ENCODE measurements at regions not wholly inside any gene's neighbourhood (a gene's known extent, or its start where the extent isn't known, plus 50 kb on each side); places are given as distances from the start of the nearest gene placed in this dataset.

DNA sequence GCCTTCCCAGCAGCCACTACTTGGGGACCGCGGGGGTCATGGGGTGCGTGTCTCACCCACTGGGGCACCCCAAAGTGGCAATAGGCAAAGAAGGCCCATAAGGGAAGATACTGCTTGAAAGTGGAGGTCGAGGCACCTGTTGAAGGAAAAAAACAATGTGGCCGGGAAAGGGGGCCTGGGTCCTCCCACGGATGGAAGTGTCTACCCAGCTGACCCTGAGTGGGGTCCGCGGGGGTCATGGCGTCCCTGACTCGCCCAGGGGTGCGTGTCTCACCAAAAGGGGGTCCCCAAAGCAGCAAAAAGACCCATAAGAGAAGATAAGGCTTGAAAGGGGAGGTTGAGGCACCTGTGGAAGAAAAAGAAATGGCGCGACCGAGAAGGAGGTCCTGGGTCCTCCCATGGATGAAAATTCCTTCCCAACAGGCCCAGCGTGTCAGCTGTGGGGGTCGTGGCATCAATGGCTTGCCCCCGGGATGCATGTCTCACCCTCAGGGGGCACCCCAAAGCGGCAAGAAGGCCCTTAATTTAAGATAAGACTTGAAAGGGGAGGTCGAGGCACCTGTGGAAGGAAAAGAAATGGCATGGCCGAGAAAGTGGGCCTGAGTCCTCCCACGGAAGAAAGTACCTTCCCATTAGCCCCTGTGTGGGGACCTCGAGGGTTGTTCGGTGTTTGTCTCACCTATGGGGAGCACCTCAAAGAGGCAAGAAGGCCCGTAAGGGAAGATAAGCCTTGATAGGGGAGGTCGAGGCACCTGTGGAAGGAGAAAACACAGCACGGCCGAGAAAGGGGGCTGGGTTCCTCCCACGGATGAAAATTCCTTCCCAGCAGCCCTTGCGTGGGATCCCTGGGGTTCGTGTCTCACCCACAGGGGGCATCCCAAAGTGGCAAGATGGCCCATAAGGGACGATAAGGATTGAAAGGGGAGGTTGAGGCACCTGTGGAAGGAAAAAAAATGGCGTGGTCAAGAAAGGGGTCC lies 266.0 kb downstream of the ALG10 start:
- Histone ChIP-seq H3K27me3 (ENCODE audit: control insufficient read depth in 5 of 5, insufficient read depth in 4 of 5, low read length in 5 of 5) (no peaks in the 10 kb centered on the region), H3K27ac (ENCODE audit: low read depth, low read length) (no peak overlapping the region), H3K4me3 (ENCODE audit: low read depth in 1 of 5, low read length in 5 of 5) (no peak overlapping the region), H3K9me3 (ENCODE audit: control insufficient read depth in 5 of 5, low read length in 5 of 5) (peaks cover 5 to 53% (median 36%) of the 10 kb centered on the region in 5 donors), H3K36me3 (ENCODE audit: control insufficient read depth in 5 of 5, insufficient read depth in 5 of 5, low read length in 5 of 5) (no peaks in the 10 kb centered on the region), H3K9ac (ENCODE audit: low read length in 5 of 5) (no peak overlapping the region), H3K4me1 (ENCODE audit: control insufficient read depth in 5 of 5, insufficient read depth in 5 of 5, low read length in 5 of 5) (no peaks in the 10 kb centered on the region)

DNA sequence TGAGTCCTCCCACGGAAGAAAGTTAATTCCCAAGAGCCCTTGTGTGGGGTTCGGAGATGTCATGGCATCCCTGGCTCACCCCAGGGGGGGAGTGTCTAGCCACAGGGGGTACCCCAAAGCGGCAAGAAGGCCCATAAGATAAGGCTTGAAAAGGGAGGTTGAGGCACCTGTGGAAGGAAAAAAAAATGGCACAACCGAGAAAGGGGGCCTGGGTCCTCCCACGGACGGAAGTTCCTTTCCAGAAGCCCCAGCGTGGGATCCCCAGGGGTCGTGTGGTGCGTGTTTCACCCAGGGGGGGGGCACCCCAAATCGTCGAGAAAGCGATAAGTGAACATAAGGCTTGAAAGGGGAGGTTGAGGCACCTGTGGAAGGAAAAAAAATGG lies 266.7 kb downstream of the ALG10 start:
- H3K9me3 ChIP-seq (ENCODE audit: control insufficient read depth in 5 of 5, low read length in 5 of 5) = peaks cover 3 to 55% (median 35%) of the 10 kb centered on the region in 5 donors
- no peak overlapping the region for H3K4me3 ChIP-seq (ENCODE audit: low read depth in 1 of 5, low read length in 5 of 5)
- H3K27ac ChIP-seq (ENCODE audit: low read depth, low read length) = no peak overlapping the region
- H3K4me1 ChIP-seq (ENCODE audit: control insufficient read depth in 5 of 5, insufficient read depth in 5 of 5, low read length in 5 of 5) = no peaks in the 10 kb centered on the region
- H3K9ac ChIP-seq (ENCODE audit: low read length in 5 of 5) = no peak overlapping the region
- H3K27me3 ChIP-seq (ENCODE audit: control insufficient read depth in 5 of 5, insufficient read depth in 4 of 5, low read length in 5 of 5) = no peaks in the 10 kb centered on the region
- no peaks in the 10 kb centered on the region for H3K36me3 ChIP-seq (ENCODE audit: control insufficient read depth in 5 of 5, insufficient read depth in 5 of 5, low read length in 5 of 5)

DNA sequence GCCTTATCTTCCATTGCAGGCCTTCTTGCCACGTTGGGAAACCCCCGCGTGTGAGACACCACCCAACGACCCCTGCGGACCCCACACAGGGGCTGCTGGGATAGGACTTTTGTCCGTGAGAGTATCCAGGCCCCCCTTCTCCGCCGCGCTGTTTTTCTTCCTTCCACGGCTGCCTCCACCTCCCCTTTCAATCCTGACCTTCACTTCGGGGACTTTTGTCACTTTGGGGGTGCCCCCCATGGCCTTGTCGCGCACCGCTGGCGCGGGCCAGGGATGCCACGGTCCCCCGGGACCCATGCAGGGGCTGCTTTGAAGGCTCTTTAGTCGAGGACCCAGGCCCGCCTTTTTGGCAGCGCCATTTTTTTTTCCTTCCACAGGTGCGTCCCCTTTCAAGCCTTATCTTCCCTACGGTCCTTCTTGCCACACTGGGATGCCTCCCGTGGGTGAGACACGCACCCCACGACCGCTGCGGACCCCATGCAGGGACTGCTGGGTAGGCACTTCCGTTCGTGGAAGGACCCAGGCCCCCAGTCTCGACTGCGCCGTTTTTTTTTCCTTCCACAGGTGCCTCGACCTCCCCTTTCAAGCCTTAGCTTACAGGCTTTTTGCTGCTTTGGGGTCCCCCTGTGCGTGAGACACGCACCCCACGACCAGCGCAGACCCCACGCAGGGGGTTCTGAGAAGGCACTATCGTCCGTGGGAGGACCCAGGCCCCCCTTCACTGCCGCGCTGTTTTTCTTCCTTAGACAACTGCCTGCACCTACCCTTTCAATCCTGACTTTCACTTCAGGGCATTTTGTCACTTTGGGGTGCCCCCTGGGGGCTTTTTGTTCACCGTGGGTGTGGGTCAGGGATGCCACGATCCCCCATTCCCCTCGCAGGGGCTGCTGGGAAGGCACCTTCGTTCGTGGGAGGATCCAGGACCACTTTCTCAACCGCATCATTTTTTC lies 267.4 kb downstream of the ALG10 start:
- peaks cover 0 to under 1% (median 0%) of the 10 kb centered on the region in 5 donors for H3K27me3 ChIP-seq (ENCODE audit: control insufficient read depth in 5 of 5, insufficient read depth in 4 of 5, low read length in 5 of 5)
- H3K4me1 ChIP-seq (ENCODE audit: control insufficient read depth in 5 of 5, insufficient read depth in 5 of 5, low read length in 5 of 5) = no peaks in the 10 kb centered on the region
- no peak overlapping the region for H3K4me3 ChIP-seq (ENCODE audit: low read depth in 1 of 5, low read length in 5 of 5)
- no peaks in the 10 kb centered on the region for H3K36me3 ChIP-seq (ENCODE audit: control insufficient read depth in 5 of 5, insufficient read depth in 5 of 5, low read length in 5 of 5)
- H3K9me3 ChIP-seq (ENCODE audit: control insufficient read depth in 5 of 5, low read length in 5 of 5) = peaks cover 3 to 54% (median 35%) of the 10 kb centered on the region in 5 donors
- H3K9ac ChIP-seq (ENCODE audit: low read length in 5 of 5) = no peak overlapping the region
- H3K27ac ChIP-seq (ENCODE audit: low read depth, low read length) = no peak overlapping the region

DNA sequence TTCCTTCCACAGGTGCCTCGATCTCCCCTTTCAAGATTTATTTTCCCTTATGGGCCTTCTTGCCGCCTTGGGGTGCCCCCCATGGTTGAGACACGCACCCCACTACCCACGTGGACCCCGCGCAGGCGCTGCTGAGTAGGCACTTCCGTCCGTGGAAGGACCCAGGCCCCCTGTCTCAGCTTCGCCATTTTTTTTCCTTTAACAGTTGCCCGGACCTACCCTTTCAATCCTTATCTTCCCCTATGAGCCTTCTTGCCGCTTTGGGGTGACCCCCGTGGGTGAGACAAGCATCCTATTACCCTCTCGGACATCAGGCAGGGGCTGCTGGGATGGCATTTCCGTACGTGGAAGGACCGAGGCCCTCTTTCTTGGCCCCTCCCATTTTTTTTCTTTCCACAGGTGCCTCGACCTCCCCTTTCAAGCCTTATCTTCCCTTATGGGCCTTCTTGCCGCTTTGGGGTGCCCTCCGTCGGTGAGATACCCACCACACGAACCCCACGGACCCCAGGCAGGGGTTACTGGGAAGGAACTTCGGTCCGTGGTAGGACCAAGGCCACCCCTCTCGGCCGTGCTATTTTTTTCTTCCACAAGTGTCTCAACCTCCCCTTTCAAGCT lies 268.2 kb downstream of the ALG10 start:
- Histone ChIP-seq H3K9ac (ENCODE audit: low read length in 5 of 5) (no peak overlapping the region), H3K9me3 (ENCODE audit: control insufficient read depth in 5 of 5, low read length in 5 of 5) (peaks cover 3 to 47% (median 30%) of the 10 kb centered on the region in 5 donors)

DNA sequence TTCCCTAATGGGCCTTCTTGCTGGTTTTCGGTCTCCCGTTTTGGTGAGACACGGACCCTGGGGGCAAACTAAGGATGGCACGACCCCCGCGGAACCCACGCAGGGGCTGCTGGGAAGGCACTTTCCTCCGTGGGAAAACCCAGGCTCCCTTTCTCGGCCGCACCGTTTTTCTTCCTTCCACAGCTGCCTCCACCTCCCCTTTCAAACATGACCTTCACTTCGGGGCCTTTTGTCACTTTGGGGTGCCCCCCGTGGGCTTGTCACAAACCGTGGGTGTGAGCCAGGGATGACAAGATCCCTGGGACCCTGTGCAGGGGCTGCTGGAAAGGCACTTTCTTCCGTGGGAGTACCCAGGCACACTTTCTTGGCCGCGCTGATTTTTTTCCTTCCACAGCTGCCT lies 268.7 kb downstream of the ALG10 start:
- no peak overlapping the region for H3K4me3 ChIP-seq (ENCODE audit: low read depth in 1 of 5, low read length in 5 of 5)
- no peaks in the 10 kb centered on the region for H3K36me3 ChIP-seq (ENCODE audit: control insufficient read depth in 5 of 5, insufficient read depth in 5 of 5, low read length in 5 of 5)
- peaks cover 1 to 42% (median 25%) of the 10 kb centered on the region in 5 donors for H3K9me3 ChIP-seq (ENCODE audit: control insufficient read depth in 5 of 5, low read length in 5 of 5)
- H3K27me3 ChIP-seq (ENCODE audit: control insufficient read depth in 5 of 5, insufficient read depth in 4 of 5, low read length in 5 of 5) = peaks cover 0 to 6% (median 0%) of the 10 kb centered on the region in 5 donors
- no peak overlapping the region for H3K9ac ChIP-seq (ENCODE audit: low read length in 5 of 5)
- H3K4me1 ChIP-seq (ENCODE audit: control insufficient read depth in 5 of 5, insufficient read depth in 5 of 5, low read length in 5 of 5) = no peaks in the 10 kb centered on the region
- no peak overlapping the region for H3K27ac ChIP-seq (ENCODE audit: low read depth, low read length)

More for the DNA sequence above, 268.2 kb downstream of the ALG10 start:
- Histone ChIP-seq H3K4me3 (ENCODE audit: low read depth in 1 of 5, low read length in 5 of 5) (no peak overlapping the region), H3K4me1 (ENCODE audit: control insufficient read depth in 5 of 5, insufficient read depth in 5 of 5, low read length in 5 of 5) (no peaks in the 10 kb centered on the region), H3K27ac (ENCODE audit: low read depth, low read length) (no peak overlapping the region), H3K36me3 (ENCODE audit: control insufficient read depth in 5 of 5, insufficient read depth in 5 of 5, low read length in 5 of 5) (no peaks in the 10 kb centered on the region), H3K27me3 (ENCODE audit: control insufficient read depth in 5 of 5, insufficient read depth in 4 of 5, low read length in 5 of 5) (peaks cover 0 to 6% (median 0%) of the 10 kb centered on the region in 5 donors)

DNA sequence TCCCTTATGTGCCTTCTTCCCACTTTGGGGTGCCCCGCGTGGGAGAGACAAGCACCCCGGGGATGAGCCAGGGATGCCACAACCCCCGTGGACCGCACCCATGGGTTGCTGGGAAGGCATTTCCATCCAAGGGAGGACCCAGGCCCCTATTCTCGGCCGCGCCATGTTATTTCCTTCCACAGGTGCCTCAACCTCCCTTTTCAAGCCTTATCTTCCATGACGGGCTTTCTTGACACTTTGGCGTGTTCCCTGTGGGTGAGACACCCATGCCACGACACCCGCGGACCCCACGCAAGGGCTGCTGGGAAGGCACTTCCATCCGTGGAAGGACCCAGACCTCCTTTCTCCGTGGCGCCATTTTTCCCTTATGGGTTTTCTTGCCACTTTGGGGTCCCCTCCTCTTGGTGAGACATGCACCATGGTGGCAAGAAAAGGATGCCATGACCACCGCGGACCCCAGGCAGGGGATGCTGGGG lies 269.2 kb downstream of the ALG10 start:
- Histone ChIP-seq H3K27ac (ENCODE audit: low read depth, low read length) (no peak overlapping the region), H3K4me1 (ENCODE audit: control insufficient read depth in 5 of 5, insufficient read depth in 5 of 5, low read length in 5 of 5) (no peaks in the 10 kb centered on the region), H3K9ac (ENCODE audit: low read length in 5 of 5) (no peak overlapping the region), H3K9me3 (ENCODE audit: control insufficient read depth in 5 of 5, low read length in 5 of 5) (peaks cover 0 to 38% (median 26%) of the 10 kb centered on the region in 5 donors), H3K36me3 (ENCODE audit: control insufficient read depth in 5 of 5, insufficient read depth in 5 of 5, low read length in 5 of 5) (no peaks in the 10 kb centered on the region), H3K27me3 (ENCODE audit: control insufficient read depth in 5 of 5, insufficient read depth in 4 of 5, low read length in 5 of 5) (peaks cover 0 to 6% (median 0%) of the 10 kb centered on the region in 5 donors), H3K4me3 (ENCODE audit: low read depth in 1 of 5, low read length in 5 of 5) (no peak overlapping the region)

DNA sequence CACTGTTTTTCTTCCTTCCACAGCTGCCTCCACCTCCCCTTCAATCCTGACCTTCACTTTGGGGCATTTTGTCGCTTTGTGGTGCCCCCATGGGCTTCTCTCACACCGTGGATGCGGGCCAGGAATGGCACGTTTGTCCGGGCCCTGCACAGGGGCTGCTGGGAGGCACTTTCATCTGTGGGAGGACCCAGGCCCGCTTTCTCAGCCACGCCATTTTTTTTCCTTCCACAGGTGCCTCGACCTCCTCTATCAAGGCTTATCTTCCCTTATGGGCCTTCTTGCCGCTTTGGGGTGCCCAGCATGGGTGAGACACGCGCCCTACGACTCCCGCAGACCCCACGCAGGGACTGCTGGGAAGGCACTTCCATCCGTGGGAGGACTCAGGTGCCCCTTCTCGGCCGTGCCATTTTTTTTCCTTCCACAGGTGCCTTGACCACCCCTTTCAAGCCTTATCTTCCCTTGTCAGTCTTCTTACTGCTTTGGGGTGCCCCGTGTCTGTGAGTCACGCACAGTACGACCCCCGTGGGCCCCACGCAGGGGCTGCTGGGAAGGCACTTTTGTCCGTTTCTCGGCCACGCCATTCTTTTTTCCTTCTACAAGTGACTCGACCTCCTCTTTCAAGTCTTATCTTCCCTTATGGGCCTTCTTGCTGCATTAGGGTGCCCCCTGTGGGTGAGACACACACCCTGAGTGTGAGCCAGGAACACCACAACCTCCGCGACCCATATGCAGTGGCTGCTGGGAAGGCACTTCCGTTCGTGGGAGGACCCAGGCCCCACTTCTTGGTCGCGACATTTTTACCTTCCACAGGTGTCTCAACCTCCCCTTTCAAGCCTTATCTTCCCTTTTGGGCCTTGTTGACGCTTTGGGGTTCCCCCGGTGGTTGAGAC lies 270.7 kb downstream of the ALG10 start:
- Histone ChIP-seq H3K27me3 (ENCODE audit: control insufficient read depth in 5 of 5, insufficient read depth in 4 of 5, low read length in 5 of 5) (peaks cover 0 to 6% (median 0%) of the 10 kb centered on the region in 5 donors), H3K9me3 (ENCODE audit: control insufficient read depth in 5 of 5, low read length in 5 of 5) (peaks cover 0 to 42% (median 13%) of the 10 kb centered on the region in 5 donors), H3K4me1 (ENCODE audit: control insufficient read depth in 5 of 5, insufficient read depth in 5 of 5, low read length in 5 of 5) (no peaks in the 10 kb centered on the region), H3K9ac (ENCODE audit: low read length in 5 of 5) (no peak overlapping the region), H3K36me3 (ENCODE audit: control insufficient read depth in 5 of 5, insufficient read depth in 5 of 5, low read length in 5 of 5) (no peaks in the 10 kb centered on the region), H3K27ac (ENCODE audit: low read depth, low read length) (no peak overlapping the region), H3K4me3 (ENCODE audit: low read depth in 1 of 5, low read length in 5 of 5) (no peak overlapping the region)

DNA sequence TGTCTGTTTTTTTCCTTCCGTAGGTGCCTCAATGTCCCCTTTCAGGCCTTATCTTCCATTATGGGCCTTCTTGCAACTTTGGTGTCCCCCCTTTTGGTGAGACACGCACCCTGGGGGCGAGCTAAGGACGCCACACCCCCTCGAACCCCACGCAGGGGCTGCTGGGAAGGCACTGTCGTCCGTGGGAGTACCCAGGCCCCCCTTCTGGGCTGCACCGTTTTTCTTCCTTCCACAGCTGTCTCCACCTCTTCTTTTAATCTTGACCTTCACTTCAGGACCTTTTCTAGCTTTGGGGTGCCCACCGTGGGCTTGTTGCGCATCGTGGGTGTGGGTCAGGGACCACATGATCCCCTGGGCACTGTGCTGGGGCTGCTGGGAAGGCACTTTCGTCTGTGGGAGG lies 271.8 kb downstream of the ALG10 start:
- Histone ChIP-seq H3K27me3 (ENCODE audit: control insufficient read depth in 5 of 5, insufficient read depth in 4 of 5, low read length in 5 of 5) (peaks cover 0 to 6% (median 0%) of the 10 kb centered on the region in 5 donors), H3K9me3 (ENCODE audit: control insufficient read depth in 5 of 5, low read length in 5 of 5) (peaks cover 0 to 43% (median 15%) of the 10 kb centered on the region in 5 donors), H3K36me3 (ENCODE audit: control insufficient read depth in 5 of 5, insufficient read depth in 5 of 5, low read length in 5 of 5) (no peaks in the 10 kb centered on the region), H3K9ac (ENCODE audit: low read length in 5 of 5) (no peak overlapping the region), H3K4me1 (ENCODE audit: control insufficient read depth in 5 of 5, insufficient read depth in 5 of 5, low read length in 5 of 5) (no peaks in the 10 kb centered on the region), H3K4me3 (ENCODE audit: low read depth in 1 of 5, low read length in 5 of 5) (no peak overlapping the region), H3K27ac (ENCODE audit: low read depth, low read length) (no peak overlapping the region)
